ENCODE measurements at regions not wholly inside any gene's neighbourhood (a gene's known extent, or its start where the extent isn't known, plus 50 kb on each side); places are given as distances from the start of the nearest gene placed in this dataset.
A peak's percentile ranks its signal among the peaks of the same experiment; 100 is the strongest.

DNA sequence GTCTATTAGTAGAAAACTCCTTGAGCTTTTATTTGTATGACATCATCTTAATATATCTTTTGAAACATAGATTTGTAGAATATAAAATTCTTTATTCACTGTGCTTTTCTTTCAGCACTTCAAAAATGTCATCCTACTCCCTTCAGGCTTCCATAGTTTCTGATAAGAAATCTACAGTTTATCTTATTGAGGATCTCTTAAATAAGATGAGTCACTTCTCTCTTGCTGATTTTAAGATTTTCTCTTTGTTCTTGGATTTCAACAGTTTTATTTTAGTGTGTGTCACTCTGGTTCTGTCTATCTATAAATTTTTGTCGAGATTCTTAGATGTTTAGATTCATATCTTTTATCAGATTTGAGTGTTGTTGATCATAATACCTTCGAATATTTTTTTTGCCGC is 566.1 kb upstream of the CHORDC1 start:
- Histone ChIP-seq H3K4me1 (ENCODE audit: low read length) (peaks cover 7% of the 10 kb centered on the region), H3K4me3 (ENCODE audit: low read length) (no peak overlapping the region), H3K36me3 (replicated peaks; ENCODE audit: low read depth, low read length) (no peaks in the 10 kb centered on the region), H4K20me1 (ENCODE audit: insufficient read depth, low read length) (no peaks in the 10 kb centered on the region), H3K9ac (ENCODE audit: low read length) (no peak overlapping the region), H3K27ac (ENCODE audit: low read length) (no peak overlapping the region), H3K79me2 (ENCODE audit: low read length) (no peaks in the 10 kb centered on the region), H3K9me3 (ENCODE audit: insufficient read depth, low read length) (peaks cover 3% of the 10 kb centered on the region; the same call in 1 of the 2 replicates), H3K27me3 (ENCODE audit: low read depth, low read length) (no peaks in the 10 kb centered on the region), H3K4me2 (ENCODE audit: low read length) (no peak overlapping the region), H2AFZ (ENCODE audit: low read depth, low read length) (no peak overlapping the region)
- TF ChIP-seq EZH2phosphoT487 (IDR thresholded peaks at IDR 0.05; ENCODE audit: low read depth) = no peak
- TF ChIP-seq, protein P1, sequence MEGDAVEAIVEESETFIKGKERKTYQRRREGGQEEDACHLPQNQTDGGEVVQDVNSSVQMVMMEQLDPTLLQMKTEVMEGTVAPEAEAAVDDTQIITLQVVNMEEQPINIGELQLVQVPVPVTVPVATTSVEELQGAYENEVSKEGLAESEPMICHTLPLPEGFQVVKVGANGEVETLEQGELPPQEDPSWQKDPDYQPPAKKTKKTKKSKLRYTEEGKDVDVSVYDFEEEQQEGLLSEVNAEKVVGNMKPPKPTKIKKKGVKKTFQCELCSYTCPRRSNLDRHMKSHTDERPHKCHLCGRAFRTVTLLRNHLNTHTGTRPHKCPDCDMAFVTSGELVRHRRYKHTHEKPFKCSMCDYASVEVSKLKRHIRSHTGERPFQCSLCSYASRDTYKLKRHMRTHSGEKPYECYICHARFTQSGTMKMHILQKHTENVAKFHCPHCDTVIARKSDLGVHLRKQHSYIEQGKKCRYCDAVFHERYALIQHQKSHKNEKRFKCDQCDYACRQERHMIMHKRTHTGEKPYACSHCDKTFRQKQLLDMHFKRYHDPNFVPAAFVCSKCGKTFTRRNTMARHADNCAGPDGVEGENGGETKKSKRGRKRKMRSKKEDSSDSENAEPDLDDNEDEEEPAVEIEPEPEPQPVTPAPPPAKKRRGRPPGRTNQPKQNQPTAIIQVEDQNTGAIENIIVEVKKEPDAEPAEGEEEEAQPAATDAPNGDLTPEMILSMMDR (IDR thresholded peaks at IDR 0.05; ENCODE audit: low read depth, low read length) = no peak

DNA sequence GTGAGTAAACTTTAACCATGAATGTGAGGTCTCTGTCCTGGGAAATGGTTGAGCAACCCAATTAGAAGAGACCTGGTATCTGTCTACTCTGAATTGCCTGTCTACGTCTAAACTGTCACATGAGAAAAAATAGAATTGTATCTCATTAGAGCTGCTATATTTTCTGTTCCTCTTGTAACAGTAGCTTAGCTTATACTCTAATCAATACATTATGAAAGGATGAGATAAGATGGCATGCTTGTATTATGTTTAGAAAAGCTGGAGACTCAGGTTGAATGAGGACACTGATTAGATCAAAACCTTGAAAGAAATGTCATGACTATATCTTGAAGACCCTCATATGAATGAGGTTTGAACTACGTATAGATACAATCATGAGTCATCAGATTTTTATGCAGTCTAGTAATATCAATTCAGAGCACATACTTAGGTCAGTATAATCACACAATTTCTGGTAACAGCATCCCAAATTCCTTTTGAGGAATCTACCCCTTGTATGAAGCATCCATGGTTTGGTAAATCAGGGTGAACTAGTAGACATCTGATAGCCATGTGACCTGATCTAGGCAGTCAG is 561.5 kb upstream of the CHORDC1 start:
- Histone ChIP-seq H3K9ac (ENCODE audit: low read length) (no peak overlapping the region), H2AFZ (ENCODE audit: low read depth, low read length) (no peak overlapping the region), H3K36me3 (replicated peaks; ENCODE audit: low read depth, low read length) (no peaks in the 10 kb centered on the region), H3K4me1 (ENCODE audit: low read length) (peaks cover 17% of the 10 kb centered on the region), H3K4me2 (ENCODE audit: low read length) (peak overlapping the region; percentile 31), H3K9me3 (ENCODE audit: insufficient read depth, low read length) (peaks cover 3% of the 10 kb centered on the region; the same call in 1 of the 2 replicates), H4K20me1 (ENCODE audit: insufficient read depth, low read length) (no peaks in the 10 kb centered on the region), H3K4me3 (ENCODE audit: low read length) (no peak overlapping the region), H3K27ac (ENCODE audit: low read length) (no peak overlapping the region), H3K79me2 (ENCODE audit: low read length) (no peaks in the 10 kb centered on the region), H3K27me3 (ENCODE audit: low read depth, low read length) (no peaks in the 10 kb centered on the region)
- TF ChIP-seq, protein P1 (IDR thresholded peaks at IDR 0.05; ENCODE audit: low read depth, low read length) = no peak
- TF ChIP-seq EZH2phosphoT487 (IDR thresholded peaks at IDR 0.05; ENCODE audit: low read depth) = no peak

DNA sequence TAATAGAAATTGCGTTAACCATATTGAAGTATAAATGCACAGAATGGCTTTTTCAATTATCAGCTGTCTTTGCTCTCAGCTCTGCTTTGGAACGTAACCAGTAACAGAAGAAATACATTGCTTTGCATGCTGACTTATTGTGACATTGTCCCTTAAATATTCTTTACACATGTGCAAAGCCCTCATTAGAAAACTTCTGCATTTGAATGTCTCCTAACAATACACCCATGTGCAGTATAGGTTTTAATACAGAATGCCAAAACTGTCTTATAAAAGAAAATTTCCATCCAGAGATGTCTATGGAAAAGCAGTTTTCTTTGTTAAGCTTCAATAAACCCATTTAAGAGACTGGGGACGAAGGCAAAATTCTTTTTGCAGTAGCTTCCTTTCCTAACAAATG is 560.3 kb upstream of the CHORDC1 start:
- Histone ChIP-seq H3K9me3 (ENCODE audit: insufficient read depth, low read length) (no peaks in the 10 kb centered on the region; the same call in 1 of the 2 replicates), H3K27ac (ENCODE audit: low read length) (no peak overlapping the region), H3K36me3 (replicated peaks; ENCODE audit: low read depth, low read length) (no peaks in the 10 kb centered on the region), H3K9ac (ENCODE audit: low read length) (no peak overlapping the region), H3K4me1 (ENCODE audit: low read length) (peaks cover 17% of the 10 kb centered on the region), H3K79me2 (ENCODE audit: low read length) (no peaks in the 10 kb centered on the region), H4K20me1 (ENCODE audit: insufficient read depth, low read length) (no peaks in the 10 kb centered on the region), H3K4me2 (ENCODE audit: low read length) (peak overlapping the region; percentile 31; the same call in 1 of the 2 replicates), H3K4me3 (ENCODE audit: low read length) (no peak overlapping the region), H3K27me3 (ENCODE audit: low read depth, low read length) (no peaks in the 10 kb centered on the region), H2AFZ (ENCODE audit: low read depth, low read length) (no peak overlapping the region)
- no peak for TF ChIP-seq EZH2phosphoT487 (IDR thresholded peaks at IDR 0.05; ENCODE audit: low read depth)
- TF ChIP-seq, protein P1 (IDR thresholded peaks at IDR 0.05; ENCODE audit: low read depth, low read length) = no peak

DNA sequence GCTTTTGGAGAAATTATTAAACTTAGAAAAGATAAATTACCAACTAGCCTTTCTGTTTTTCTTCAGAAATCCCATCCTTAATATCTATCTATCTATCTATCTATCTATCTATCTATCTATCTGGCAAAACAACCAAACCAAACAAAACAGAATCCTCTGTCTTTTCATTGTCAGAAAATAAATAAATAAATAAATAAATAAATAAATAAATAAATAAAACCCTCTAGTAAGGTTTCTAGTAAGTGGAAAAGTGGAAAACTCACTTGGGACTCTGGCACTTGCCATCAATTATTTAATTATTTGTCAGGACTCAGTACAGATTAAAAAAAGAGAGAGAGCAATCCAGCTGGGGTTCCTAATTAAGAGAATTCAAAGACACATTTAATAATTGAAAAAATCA is 556.2 kb upstream of the CHORDC1 start:
- no peak for TF ChIP-seq EZH2phosphoT487 (IDR thresholded peaks at IDR 0.05; ENCODE audit: low read depth)
- TF ChIP-seq, protein P1 (IDR thresholded peaks at IDR 0.05; ENCODE audit: low read depth, low read length) = no peak
- H3K4me3 ChIP-seq (ENCODE audit: low read length) = no peak overlapping the region
- peaks cover 35% of the 10 kb centered on the region for H3K4me1 ChIP-seq (ENCODE audit: low read length)
- H3K9ac ChIP-seq (ENCODE audit: low read length) = no peak overlapping the region
- no peaks in the 10 kb centered on the region; the same call in 1 of the 2 replicates for H3K9me3 ChIP-seq (ENCODE audit: insufficient read depth, low read length)
- no peak overlapping the region for H3K27ac ChIP-seq (ENCODE audit: low read length)
- H4K20me1 ChIP-seq (ENCODE audit: insufficient read depth, low read length) = no peaks in the 10 kb centered on the region
- no peaks in the 10 kb centered on the region for H3K79me2 ChIP-seq (ENCODE audit: low read length)
- H2AFZ ChIP-seq (ENCODE audit: low read depth, low read length) = no peak overlapping the region
- H3K4me2 ChIP-seq (ENCODE audit: low read length) = no peak overlapping the region
- no peaks in the 10 kb centered on the region for H3K27me3 ChIP-seq (ENCODE audit: low read depth, low read length)
- H3K36me3 ChIP-seq (replicated peaks; ENCODE audit: low read depth, low read length) = peaks cover 5% of the 10 kb centered on the region
